OCI-LY3 (cell line): ENCODE measurements at regions not wholly inside any gene's neighbourhood (a gene's known extent, or its start where the extent isn't known, plus 50 kb on each side); places are given as distances from the start of the nearest gene placed in this dataset.

Source experiments
- H2AFZ ChIP-seq: fragments of 200-600, 300-600 bp; shearing (Covaris generic); 2 replicates; pipeline ENCODE4 v1.6.0; 2014; ENCODE audit warnings: antibody characterized with exemption, low read depth, low read length
- H3K27ac ChIP-seq: fragments of 200-600, 300-600 bp; sonication (generic); 2 replicates; pipeline ENCODE4 v1.5.1; 2014; ENCODE audit warnings: mild to moderate bottlenecking, low read length, moderate library complexity, mixed read lengths
- H3K27me3 ChIP-seq: fragments of 200-600, 300-600 bp; sonication (generic); 2 replicates; pipeline ENCODE4 v1.6.1; 2014; ENCODE audit warnings: low read depth, low read length, mixed read lengths
- H3K36me3 ChIP-seq: fragments of 200-600, 300-600 bp; sonication (generic); replicated peaks from 2 replicates; pipeline ENCODE3; 2014; ENCODE audit warnings: low read depth, low read length, mixed read lengths
- H3K4me1 ChIP-seq: fragments of 300-600, 200-600 bp; sonication (generic); 2 replicates; pipeline ENCODE4 v1.6.1; 2014; ENCODE audit warnings: low read length, mixed read lengths
- H3K4me2 ChIP-seq: fragments of 200-600, 300-600 bp; sonication (generic); 2 replicates; pipeline ENCODE4 v1.6.1; 2014; ENCODE audit warnings: low read length, mixed read lengths
- H3K4me3 ChIP-seq: fragments of 300-600, 200-600 bp; sonication (generic); 2 replicates; pipeline ENCODE4 v1.5.1; 2014; ENCODE audit warnings: antibody characterized with exemption, mild to moderate bottlenecking, low read length, moderate library complexity
- H3K79me2 ChIP-seq: fragments of 300-600, 200-600 bp; shearing (Covaris generic); 2 replicates; pipeline ENCODE4 v1.6.1; 2014; ENCODE audit warnings: mild to moderate bottlenecking, low read length, mixed read lengths
- H3K9ac ChIP-seq: fragments of 300-600, 200-600 bp; shearing (Covaris generic); 2 replicates; pipeline ENCODE4 v1.6.0; 2014; ENCODE audit warnings: mild to moderate bottlenecking, low read length, moderate library complexity
- H3K9me3 ChIP-seq: fragments of 200-600, 300-600 bp; shearing (Covaris generic); 2 replicates; pipeline ENCODE4 v1.6.1; 2014; ENCODE audit warnings: low read length, mixed read lengths; ENCODE audit not compliant: insufficient read depth
- H4K20me1 ChIP-seq: fragments of 200-600, 300-600 bp; sonication (generic); 2 replicates; pipeline ENCODE4 v1.6.1; 2016; ENCODE audit warnings: low read length, mixed read lengths; ENCODE audit not compliant: insufficient read depth
- CTCF ChIP-seq: fragments of 200-600, 300-600 bp; sonication (generic); IDR thresholded peaks from 2 replicates; pipeline ENCODE4 v1.5.1; 2014; ENCODE audit warnings: antibody characterized with exemption, low read length, low read depth
- EZH2phosphoT487 ChIP-seq: fragments of 200-600 bp; shearing (Covaris generic); IDR thresholded peaks from 2 replicates; pipeline ENCODE4 v1.6.1; 2018; ENCODE audit warnings: antibody characterized with exemption, mixed run types, low read depth

GRCh38 chr6:147911057-147911456 is 402.6 kb downstream of the SAMD5 start:
- no peaks in the 10 kb centered on the region for H3K79me2 ChIP-seq
- H3K4me3 ChIP-seq: no peak overlapping the region
- no peaks in the 10 kb centered on the region for H4K20me1 ChIP-seq
- no peaks in the 10 kb centered on the region for H3K36me3 ChIP-seq
- H3K4me1 ChIP-seq: no peaks in the 10 kb centered on the region
- no peaks in the 10 kb centered on the region for H3K27me3 ChIP-seq
- no peaks in the 10 kb centered on the region for H3K9me3 ChIP-seq
- H3K9ac ChIP-seq: no peak overlapping the region
- TF ChIP-seq EZH2phosphoT487: no peak
- H3K4me2 ChIP-seq: no peak overlapping the region
- H3K27ac ChIP-seq: no peak overlapping the region
- no peak overlapping the region for H2AFZ ChIP-seq

- no peaks in the 10 kb centered on the region for H3K9me3 ChIP-seq
- no peak overlapping the region for H3K27ac ChIP-seq
- no peak overlapping the region for H3K4me2 ChIP-seq
- no peaks in the 10 kb centered on the region for H4K20me1 ChIP-seq
- H3K4me3 ChIP-seq: no peak overlapping the region
- H3K9ac ChIP-seq: no peak overlapping the region
- H2AFZ ChIP-seq: no peak overlapping the region
- H3K27me3 ChIP-seq: no peaks in the 10 kb centered on the region
- TF ChIP-seq CTCF (no peak), EZH2phosphoT487 (no peak)
- no peaks in the 10 kb centered on the region for H3K4me1 ChIP-seq
- no peaks in the 10 kb centered on the region for H3K36me3 ChIP-seq
- H3K79me2 ChIP-seq: no peaks in the 10 kb centered on the region
Measured at GRCh38 chr6:147911686-147912085, 403.2 kb downstream of the SAMD5 start.

GRCh38 chr6:147922799-147923198 is 414.3 kb downstream of the SAMD5 start:
- H3K36me3 ChIP-seq: no peaks in the 10 kb centered on the region
- H3K27me3 ChIP-seq: no peaks in the 10 kb centered on the region
- no peak overlapping the region for H3K9ac ChIP-seq
- no peak overlapping the region for H2AFZ ChIP-seq
- no peaks in the 10 kb centered on the region for H3K4me1 ChIP-seq
- no peaks in the 10 kb centered on the region for H3K9me3 ChIP-seq
- no peaks in the 10 kb centered on the region for H4K20me1 ChIP-seq
- no peak overlapping the region for H3K4me3 ChIP-seq
- H3K27ac ChIP-seq: no peak overlapping the region
- TF ChIP-seq CTCF (no peak), EZH2phosphoT487 (no peak)
- H3K79me2 ChIP-seq: no peaks in the 10 kb centered on the region
- H3K4me2 ChIP-seq: no peak overlapping the region

DNA sequence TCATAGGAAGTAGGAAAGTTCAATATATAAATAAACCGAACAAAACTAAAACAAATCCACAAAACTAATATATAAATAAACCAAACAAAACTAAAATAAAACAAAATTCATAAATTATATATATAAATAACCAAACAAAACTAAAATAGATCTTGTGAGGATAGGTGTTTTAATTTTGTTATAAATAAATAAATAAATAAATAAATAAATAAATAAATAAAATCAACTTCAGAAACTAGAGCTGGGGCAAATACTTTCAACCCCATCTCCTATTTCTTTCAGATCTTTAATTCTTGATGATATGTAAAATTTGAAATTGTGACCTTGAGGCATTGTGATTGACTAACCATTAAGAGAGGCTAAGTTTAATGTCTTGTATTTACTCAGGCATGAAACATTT is 416.1 kb downstream of the SAMD5 start:
- Histone ChIP-seq H3K9ac (no peak overlapping the region), H3K27ac (no peak overlapping the region), H2AFZ (no peak overlapping the region), H3K4me3 (no peak overlapping the region), H3K4me1 (no peaks in the 10 kb centered on the region), H3K36me3 (no peaks in the 10 kb centered on the region), H4K20me1 (no peaks in the 10 kb centered on the region), H3K79me2 (no peaks in the 10 kb centered on the region), H3K4me2 (no peak overlapping the region), H3K27me3 (no peaks in the 10 kb centered on the region), H3K9me3 (no peaks in the 10 kb centered on the region)
- no peak for TF ChIP-seq EZH2phosphoT487
- TF ChIP-seq CTCF: no peak

- Histone ChIP-seq H3K4me1 (no peaks in the 10 kb centered on the region), H3K9ac (no peak overlapping the region), H3K79me2 (no peaks in the 10 kb centered on the region), H4K20me1 (no peaks in the 10 kb centered on the region), H3K27ac (no peak overlapping the region), H3K27me3 (no peaks in the 10 kb centered on the region), H3K9me3 (no peaks in the 10 kb centered on the region), H3K4me2 (no peak overlapping the region), H3K36me3 (no peaks in the 10 kb centered on the region), H2AFZ (no peak overlapping the region), H3K4me3 (no peak overlapping the region)
- TF ChIP-seq EZH2phosphoT487 (no peak), CTCF (no peak)
Measured at GRCh38 chr6:147925826-147926225, 416.8 kb upstream of the SASH1 start.
